Activated T-helper 1 cell treated with anti-CD3 and anti-CD28 coated beads, Interleukin-2, amount 50 U/mL, for 16 hours (primary cell): ENCODE measurements at regions not wholly inside any gene's neighbourhood (a gene's known extent, or its start where the extent isn't known, plus 50 kb on each side); places are given as distances from the start of the nearest gene placed in this dataset.

Source experiments
- DNase-seq, 2 donors: peaks; one replicate each; pipeline ENCODE4 v3.0.0-alpha.2; 2020; ENCODE audit warnings: low read depth in 1 of 2, low spot score in 1 of 2

GRCh38 chr5:142508591-142508990, 177.3 kb downstream of the FGF1 start:
- no peak for DNase-seq

- peak in 1 of 2 donors; percentile 5 for DNase-seq
Observed at GRCh38 chr5:142507531-142508372, 178.1 kb downstream of the FGF1 start.

DNA sequence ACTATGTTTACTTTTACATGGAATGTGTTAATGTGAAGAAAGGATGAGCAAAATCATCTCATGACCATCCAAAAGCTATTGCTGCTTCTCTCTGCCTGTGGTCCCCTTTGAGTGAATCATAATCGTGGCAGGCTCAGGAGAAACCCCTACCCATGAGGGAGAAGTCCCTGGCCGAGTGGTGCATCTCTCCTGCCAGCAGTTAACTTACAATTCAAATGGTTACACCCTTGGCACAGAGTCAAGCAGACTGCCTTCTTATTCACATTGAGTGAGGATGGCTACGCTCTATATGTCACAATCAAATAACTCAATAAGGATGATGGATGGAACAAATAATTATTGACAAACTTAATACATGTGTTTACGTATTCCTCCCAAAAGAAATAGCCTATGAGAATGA, 179.1 kb downstream of the FGF1 start:
- no peak for DNase-seq

DNA sequence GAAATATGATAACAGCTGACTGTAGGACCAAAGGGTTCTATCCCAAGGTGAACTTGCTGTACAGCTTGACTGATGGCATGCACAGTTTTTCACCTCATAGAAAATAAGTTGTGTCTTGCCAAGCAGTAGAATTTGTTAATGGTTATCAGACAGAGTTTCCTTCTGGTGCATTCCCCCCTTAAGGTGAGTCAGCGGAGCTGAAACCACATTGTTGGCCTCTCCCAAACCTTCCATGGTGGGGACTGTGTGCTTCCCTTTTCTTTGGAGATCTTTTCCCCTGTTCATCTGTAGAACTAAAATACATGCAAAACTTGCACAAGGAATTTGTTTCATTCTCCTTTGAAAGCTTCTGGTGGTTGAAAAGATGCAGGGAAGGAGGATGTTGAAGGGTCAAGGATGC, 179.8 kb downstream of the FGF1 start:
- DNase-seq: no peak

DNA sequence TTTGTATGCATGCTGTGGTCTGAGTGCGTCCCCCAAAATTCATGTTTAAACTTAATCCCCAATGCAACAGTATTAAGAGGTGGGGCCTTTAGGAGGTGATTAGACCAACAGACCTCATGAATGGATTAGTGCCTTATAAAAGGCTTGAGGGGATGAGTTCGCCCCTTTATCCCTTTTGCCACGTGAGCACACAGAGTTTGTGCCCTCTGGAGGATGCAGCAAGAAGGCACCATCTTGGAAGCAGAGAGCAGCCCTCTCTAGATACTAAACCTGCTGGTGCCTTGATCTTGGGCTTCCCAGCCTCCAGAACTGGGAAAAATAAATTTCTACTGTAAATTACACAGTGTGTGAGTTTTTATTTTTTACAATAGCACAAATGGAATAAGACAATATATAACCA, 177.1 kb upstream of the SPRY4 start:
- DNase-seq: no peak

DNA sequence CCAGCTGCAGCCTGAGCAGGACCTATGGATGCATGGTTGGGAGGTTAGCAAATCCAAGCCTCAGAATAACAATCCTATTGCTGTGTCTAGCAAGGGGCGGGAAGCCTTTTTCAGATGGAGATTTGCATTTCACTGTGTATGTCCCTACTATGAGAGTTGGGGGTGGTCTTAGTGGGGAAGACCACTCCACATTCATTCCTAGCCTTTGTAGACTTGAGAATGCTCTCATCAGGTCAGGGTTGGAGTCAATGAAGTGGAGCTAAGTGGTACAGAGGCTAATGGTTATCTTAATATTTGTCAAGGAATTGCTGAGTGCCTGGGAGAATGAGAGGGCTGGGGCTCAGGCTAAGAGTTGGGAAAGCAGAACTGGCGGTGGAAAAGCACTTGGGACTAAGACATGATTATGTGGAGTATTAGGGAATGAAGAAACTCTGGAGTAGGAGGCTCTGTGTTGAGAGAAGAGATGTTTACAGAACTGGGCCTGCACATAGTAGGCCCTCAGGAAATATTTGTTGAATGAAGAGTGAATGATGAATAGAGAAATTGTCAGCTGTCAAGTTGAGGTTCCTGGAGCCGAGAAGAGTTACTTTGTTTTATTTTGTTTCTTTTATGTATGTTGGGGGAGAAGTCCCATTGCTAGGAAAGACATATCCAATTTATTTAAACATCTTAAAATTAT, 175.5 kb upstream of the SPRY4 start:
- no peak for DNase-seq

GRCh38 chr5:142499591-142500226, 174.9 kb upstream of the SPRY4 start:
- no peak for DNase-seq

- no peak for DNase-seq
Observed at GRCh38 chr5:142498298-142498697, 173.5 kb upstream of the SPRY4 start.

- no peak for DNase-seq
Observed at GRCh38 chr5:142495531-142495930, 170.7 kb upstream of the SPRY4 start.

DNA sequence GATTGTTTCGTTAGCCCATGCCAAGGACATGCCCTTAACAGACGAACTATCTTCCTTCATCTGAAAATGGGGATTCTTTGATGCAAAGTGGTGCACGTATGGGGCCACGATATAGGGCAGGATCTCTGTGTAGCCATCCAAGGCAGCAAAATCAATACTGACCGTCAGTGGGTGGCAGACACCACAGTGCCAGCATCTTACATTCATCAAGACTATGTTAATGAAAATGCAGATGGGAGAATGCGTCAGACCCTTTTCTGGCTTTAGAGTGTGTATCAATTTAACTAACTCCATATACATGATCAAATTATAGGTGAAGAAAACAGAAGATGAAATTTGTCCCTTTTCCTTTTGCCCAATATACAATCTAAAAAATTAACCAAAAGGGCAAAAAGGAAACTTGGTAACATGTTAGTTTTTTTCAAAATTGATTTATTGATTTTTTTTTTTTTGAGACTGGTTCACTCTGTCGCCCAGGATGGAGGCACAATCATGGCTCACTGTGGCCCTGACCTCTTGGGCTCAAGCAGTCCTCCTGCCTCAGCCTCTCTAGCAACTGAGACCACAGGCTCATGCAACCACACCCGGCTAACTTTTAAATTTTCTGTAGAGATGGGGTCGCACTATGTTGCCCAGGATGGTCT, 169.2 kb upstream of the SPRY4 start:
- no peak for DNase-seq

DNA sequence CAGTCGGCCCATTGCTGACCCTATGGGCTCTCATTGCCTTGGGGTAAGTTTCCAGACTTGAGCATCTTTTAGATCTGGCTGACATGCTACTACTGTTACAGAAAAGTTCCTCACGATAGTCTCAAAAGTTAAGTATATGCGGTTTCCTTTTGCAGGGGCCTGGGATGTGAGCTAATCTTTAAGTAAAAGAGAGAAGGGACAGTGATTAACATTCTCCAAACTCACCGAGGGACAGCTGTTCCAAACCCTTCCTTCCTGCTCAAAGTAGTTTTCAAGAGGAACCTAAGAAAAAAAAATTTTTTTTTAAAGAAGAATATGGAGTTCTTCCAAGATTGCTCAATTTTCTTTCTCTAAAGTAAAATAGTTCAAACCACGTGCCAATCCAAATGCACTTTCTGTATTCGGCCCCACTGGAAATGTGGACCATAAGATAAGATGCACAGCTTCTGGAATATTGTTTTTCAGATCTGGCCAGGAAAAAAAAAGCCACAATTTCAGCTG, 168.0 kb upstream of the SPRY4 start:
- DNase-seq: no peak

DNA sequence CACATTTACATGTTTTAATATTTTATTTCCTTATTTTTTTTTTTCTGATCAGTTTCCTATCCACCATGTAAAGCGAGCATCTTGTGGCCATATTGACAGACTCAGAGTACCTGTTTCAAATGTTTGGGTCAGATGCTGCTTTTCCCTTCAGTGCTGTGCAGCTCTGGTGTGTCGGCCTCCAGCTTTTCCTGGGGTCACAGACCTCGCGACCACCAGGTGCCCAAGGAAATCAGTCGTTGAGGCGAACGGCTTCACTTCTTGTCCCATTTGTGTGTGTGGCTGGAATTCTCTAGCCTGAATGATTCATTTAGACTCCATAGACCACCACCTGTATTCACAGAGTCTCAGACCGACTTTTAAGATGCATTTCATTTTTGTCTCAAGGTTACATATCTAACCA, 166.9 kb upstream of the SPRY4 start:
- DNase-seq: no peak

DNA sequence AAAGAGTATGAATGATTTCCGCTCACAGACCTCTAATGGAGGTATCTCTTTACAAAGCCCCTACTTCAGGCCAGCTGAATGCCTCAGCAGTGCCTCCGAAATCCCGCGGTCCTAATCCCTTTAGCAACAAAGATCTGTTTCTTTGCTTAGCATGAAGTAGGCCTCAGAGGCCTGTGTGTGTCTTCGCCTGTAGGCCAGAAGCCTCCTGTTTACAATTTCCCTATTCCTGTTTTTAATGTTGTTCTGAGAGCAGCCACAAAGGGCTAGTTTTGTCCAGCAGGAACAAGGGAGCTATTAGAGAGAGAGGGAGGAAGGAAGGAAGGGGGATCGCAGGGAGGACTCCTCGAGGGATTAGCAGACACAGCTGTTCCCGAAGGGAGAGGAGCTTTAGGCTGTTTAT, 166.4 kb upstream of the SPRY4 start:
- DNase-seq: no peak

GRCh38 chr5:142486581-142486980, 161.8 kb upstream of the SPRY4 start:
- no peak for DNase-seq

DNA sequence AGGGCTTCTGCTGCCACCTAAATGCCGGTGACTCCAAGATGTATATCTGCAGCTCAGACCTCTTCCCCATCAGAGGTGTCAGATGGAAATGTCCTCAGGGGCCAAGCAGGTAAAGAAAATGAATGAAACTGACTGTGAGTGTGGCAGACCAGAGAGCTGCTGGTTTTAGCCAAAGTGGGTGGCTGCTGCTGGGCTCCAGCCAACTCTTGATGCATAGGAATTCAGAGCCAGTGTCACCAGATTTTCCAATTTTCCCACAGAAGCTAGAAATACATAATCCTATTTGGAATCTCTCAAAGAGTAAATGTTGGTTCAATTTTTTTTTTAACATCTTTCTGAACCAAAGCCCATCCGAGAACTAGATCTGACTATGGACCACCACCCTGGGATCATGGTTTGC, 161.2 kb upstream of the SPRY4 start:
- no peak for DNase-seq

GRCh38 chr5:142484821-142485387, 160.1 kb upstream of the SPRY4 start:
- DNase-seq: no peak

DNA sequence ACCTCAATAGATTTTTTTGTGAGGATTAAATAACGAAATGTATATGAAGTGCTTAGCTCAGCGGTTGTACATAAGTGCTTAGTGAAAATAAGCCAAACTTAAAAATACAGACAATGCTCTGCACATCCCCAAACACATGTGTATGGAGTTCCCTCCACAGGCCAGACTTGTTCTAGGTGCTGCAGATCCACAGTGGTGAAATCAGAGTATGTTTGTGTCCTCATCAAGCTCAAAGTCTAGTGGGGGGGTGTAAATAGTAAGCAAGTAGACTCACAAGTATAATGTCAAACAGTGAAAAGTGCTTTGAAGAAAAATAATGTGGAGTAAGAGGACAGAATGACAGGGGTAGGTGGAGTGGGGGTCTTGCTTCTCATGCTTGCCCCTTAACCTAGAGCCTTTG, 157.4 kb upstream of the SPRY4 start:
- no peak for DNase-seq

DNA sequence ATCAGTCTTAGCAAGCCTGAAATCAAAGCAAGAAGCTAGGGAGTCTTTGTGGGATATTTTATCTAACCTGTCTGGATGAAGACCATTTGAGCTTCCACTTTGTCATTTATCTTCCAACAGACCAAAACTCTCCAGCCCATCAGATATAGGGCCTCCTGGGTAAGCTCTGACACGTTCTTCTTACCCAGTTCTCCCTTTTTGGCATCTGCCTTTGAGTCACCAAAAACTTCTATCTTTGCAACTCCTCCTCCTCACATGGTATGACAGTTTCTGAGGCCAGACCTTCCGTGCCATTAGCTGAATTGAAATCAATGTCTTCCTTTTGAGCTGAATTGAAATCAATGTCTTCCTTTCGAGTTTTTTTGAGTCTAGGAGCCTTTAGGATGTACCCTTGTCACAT, 156.6 kb upstream of the SPRY4 start:
- no peak for DNase-seq

DNA sequence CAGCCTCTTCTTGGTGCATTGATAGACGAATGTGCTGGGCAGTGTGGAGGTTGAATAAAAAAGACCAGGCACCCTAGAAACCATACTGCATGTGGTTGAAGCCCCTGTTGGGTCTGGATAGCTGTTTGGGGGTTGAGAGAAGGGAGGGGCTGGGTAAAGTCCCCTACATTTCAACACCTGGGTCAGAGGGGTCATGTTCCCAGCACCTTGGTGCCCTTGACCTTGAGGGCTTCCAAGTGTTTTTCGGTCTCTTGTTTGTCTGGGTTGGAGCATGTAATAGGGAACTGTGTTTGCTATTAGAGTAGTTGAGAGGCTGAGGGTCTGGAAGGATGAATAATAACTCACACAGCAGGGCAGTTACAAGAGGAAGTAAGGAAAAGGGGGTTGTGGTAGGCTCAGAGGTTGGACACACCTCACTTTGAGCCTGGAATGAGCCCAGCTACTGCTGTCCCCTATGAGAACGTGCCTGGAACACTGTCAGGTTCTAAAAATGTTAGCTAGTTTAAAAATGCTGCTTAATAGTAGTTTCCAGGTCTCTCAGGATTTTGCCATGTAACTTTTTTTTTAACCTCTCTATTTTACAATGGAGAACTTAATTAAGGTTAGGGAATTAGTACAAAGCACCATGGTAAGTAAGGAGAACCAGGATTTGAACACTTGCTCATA, 155.2 kb upstream of the SPRY4 start:
- DNase-seq: no peak

DNA sequence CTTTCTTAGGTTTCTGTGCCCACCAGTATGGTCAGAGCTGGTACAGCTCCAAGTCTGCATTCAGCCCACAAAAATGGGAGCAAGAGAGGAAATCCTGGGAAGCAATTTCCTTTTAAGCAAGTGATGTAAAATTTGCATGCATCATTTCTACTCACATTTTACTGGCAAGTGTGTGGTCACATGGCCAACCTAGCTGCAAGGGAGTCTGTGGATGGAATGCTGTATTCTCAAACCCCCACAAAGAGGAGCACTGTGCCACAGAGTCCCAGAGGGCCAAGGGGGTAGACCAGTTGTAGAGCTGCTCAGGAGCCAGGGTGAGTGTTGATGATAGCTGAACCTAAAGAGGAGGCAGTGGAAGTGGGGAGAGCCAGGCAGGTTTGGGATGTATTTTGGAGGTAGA, 154.3 kb upstream of the SPRY4 start:
- DNase-seq: no peak

DNA sequence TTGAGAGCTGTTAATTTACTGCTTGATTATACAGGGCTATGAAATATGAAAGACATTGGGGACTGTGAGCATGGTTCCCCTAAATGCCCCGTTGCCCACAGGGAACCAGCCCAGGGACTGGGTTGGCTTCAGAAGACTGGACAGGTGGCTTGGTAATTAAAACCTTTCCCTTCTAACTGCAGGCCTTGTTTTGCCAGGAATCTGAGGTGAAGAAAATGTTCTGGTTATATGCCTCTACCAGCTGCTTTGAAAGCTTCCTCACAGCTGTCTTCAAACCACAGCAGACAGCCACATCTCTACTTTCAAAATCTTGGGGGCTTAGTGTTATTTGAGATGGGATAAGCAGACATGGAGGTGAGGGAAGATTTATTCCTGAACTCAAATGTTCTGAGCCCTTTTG, 153.3 kb upstream of the SPRY4 start:
- no peak for DNase-seq
